ENCODE measurements at regions not wholly inside any gene's neighbourhood (a gene's known extent, or its start where the extent isn't known, plus 50 kb on each side); places are given as distances from the start of the nearest gene placed in this dataset.

- TF ChIP-seq TCF7 (CRISPR knock-in tag; IDR thresholded peaks at IDR 0.05; ENCODE audit: low read depth), result no peak
- no peak for TF ChIP-seq CTCF (IDR thresholded peaks at IDR 0.05)
- TF ChIP-seq E2F5 (CRISPR knock-in tag; IDR thresholded peaks at IDR 0.05), result no peak
Measured at GRCh38 chr2:160666154-160667060, 172.8 kb upstream of the RBMS1 start.
